ENCODE measurements at regions not wholly inside any gene's neighbourhood (a gene's known extent, or its start where the extent isn't known, plus 50 kb on each side); places are given as distances from the start of the nearest gene placed in this dataset.
"Not testable (repeated sequence)": the region's sequence is repeated elsewhere in the genome, so short reads cannot be mapped to it uniquely, and the experiment has no call there.

GRCh38 chr7:26976840-26977239 lies 112.5 kb upstream of the SKAP2 start:
- H3K9me3 Mint-ChIP-seq, result peaks cover 9% of the 10 kb centered on the region
- H3K27ac Mint-ChIP-seq, result no peak overlapping the region

GRCh38 chr7:26971924-26972323 lies 107.5 kb upstream of the SKAP2 start:
- H3K36me3 Mint-ChIP-seq (ENCODE audit: low read depth); ATAC-seq; H3K27ac Mint-ChIP-seq; H3K4me3 Mint-ChIP-seq; CTCF ChIA-PET; H3K27me3 Mint-ChIP-seq; DNase-seq; POLR2A ChIA-PET; intact Hi-C loops (cut with micrococcal nuclease); H3K4me1 Mint-ChIP-seq (ENCODE audit: low read depth): not testable (repeated sequence)
- peaks cover 15% of the 10 kb centered on the region for H3K9me3 Mint-ChIP-seq

More at GRCh38 chr7:26976840-26977239, 112.5 kb upstream of the SKAP2 start:
- ChIA-PET CTCF (no interaction called here), POLR2A (no interaction called here)
- no peak overlapping the region for H3K4me3 Mint-ChIP-seq
- intact Hi-C loops (cut with micrococcal nuclease), result no loop called here
- DNase-seq (no peak), ATAC-seq (no peak)
- TF ChIP-seq CTCF (IDR thresholded peaks at IDR 0.05), result no peak
- peaks cover 3% of the 10 kb centered on the region for H3K27me3 Mint-ChIP-seq
- no peaks in the 10 kb centered on the region for H3K4me1 Mint-ChIP-seq (ENCODE audit: low read depth)
- no peaks in the 10 kb centered on the region for H3K36me3 Mint-ChIP-seq (ENCODE audit: low read depth)

GRCh38 chr7:26965724-26966123 lies 101.3 kb upstream of the SKAP2 start:
- ATAC-seq (no peak), DNase-seq (no peak)
- TF ChIP-seq CTCF (IDR thresholded peaks at IDR 0.05), result no peak
- intact Hi-C loops (cut with micrococcal nuclease), result no loop called here
- Mint-ChIP-seq H3K9me3 (no peaks in the 10 kb centered on the region), H3K27ac (no peak overlapping the region), H3K4me1 (ENCODE audit: low read depth) (no peaks in the 10 kb centered on the region), H3K27me3 (peaks cover 3% of the 10 kb centered on the region), H3K4me3 (no peak overlapping the region), H3K36me3 (ENCODE audit: low read depth) (no peaks in the 10 kb centered on the region)
- ChIA-PET CTCF (no interaction called here), POLR2A (no interaction called here)

- DNase-seq (no peak), ATAC-seq (no peak)
- Mint-ChIP-seq H3K27ac (no peak overlapping the region), H3K4me1 (ENCODE audit: low read depth) (no peaks in the 10 kb centered on the region), H3K9me3 (no peaks in the 10 kb centered on the region), H3K36me3 (ENCODE audit: low read depth) (no peaks in the 10 kb centered on the region), H3K27me3 (peaks cover 2% of the 10 kb centered on the region), H3K4me3 (no peak overlapping the region)
- no peak for TF ChIP-seq CTCF (IDR thresholded peaks at IDR 0.05)
- POLR2A ChIA-PET, result interaction anchor here (0.7 kb wide), 1 partner anchor 907 kb away, joined by 3 read pairs; no protein-coding TSS in a partner anchor
- intact Hi-C loops (cut with micrococcal nuclease), result no loop called here
- CTCF ChIA-PET, result no interaction called here
These were observed 99.9 kb upstream of the SKAP2 start for GRCh38 chr7:26964156-26964808.

- CTCF ChIA-PET, result no interaction called here
- no peak overlapping the region for H3K4me3 Mint-ChIP-seq
- H3K27me3 Mint-ChIP-seq, result peaks cover 9% of the 10 kb centered on the region
- H3K36me3 Mint-ChIP-seq (ENCODE audit: low read depth), result no peaks in the 10 kb centered on the region
- POLR2A ChIA-PET, result no interaction called here
- TF ChIP-seq CTCF (IDR thresholded peaks at IDR 0.05), result no peak
- DNase-seq (no peak), ATAC-seq (no peak)
- intact Hi-C loops (cut with micrococcal nuclease), result no loop called here
- H3K4me1 Mint-ChIP-seq (ENCODE audit: low read depth), result no peaks in the 10 kb centered on the region
- no peak overlapping the region for H3K27ac Mint-ChIP-seq
- no peaks in the 10 kb centered on the region for H3K9me3 Mint-ChIP-seq
These were observed 94.9 kb upstream of the SKAP2 start for GRCh38 chr7:26959290-26959689.

Data from activated CD8-positive, alpha-beta T cell treated with anti-CD3 and anti-CD28 coated beads for 36 hours (primary cell).